Thyroid gland (tissue), 4 donors: ENCODE measurements at regions not wholly inside any gene's neighbourhood (a gene's known extent, or its start where the extent isn't known, plus 50 kb on each side); places are given as distances from the start of the nearest gene placed in this dataset.
A peak's percentile ranks its signal among the peaks of the same experiment; 100 is the strongest.
"Not testable (repeated sequence)": the region's sequence is repeated elsewhere in the genome, so short reads cannot be mapped to it uniquely, and the experiment has no call there.

Source experiments
- DNase-seq, 2 donors: peaks; one replicate each; pipeline ENCODE4 v3.0.0-alpha.2; 2019
- H3K27ac ChIP-seq, 3 donors: fragments of 200-600 bp; sonication (generic); 1 replicate in 2 of 3; 2 replicates in 1 of 3; pipeline ENCODE4 v1.5.1; 2016 to 2019; ENCODE audit warnings: mild to moderate bottlenecking in 1 of 3, moderate library complexity in 1 of 3
- H3K27me3 ChIP-seq: fragments of 200-600 bp; sonication (generic); one replicate; pipeline ENCODE4 v1.5.1; 2019
- H3K36me3 ChIP-seq, 2 donors: fragments of 200-600 bp; sonication (generic); one replicate each; pipeline ENCODE4 v1.5.1; 2016 to 2019
- H3K4me1 ChIP-seq, 2 donors: fragments of 200-600 bp; sonication (generic); one replicate each; pipeline ENCODE4 v1.5.1; 2017 to 2019
- H3K4me3 ChIP-seq, 3 donors: fragments of 200-600 bp; sonication (generic); replicated peaks in 1 of 3; 1 replicate in 2 of 3; 2 replicates in 1 of 3; pipeline ENCODE4 v1.5.1; 2016; ENCODE audit warnings: mild to moderate bottlenecking in 1 of 3
- H3K9me3 ChIP-seq: fragments of 200-600 bp; sonication (generic); one replicate; pipeline ENCODE4 v1.5.1; 2017
- CTCF ChIP-seq, 6 experiments: fragments of 200-600 bp in 3 of 6; fragments of 450-650 bp in 3 of 6; sonication (generic) in 3 of 6; IDR thresholded peaks; one replicate each; pipeline ENCODE4 v1.5.1; 2016 to 2019; ENCODE audit warnings: antibody characterized with exemption in 6 of 6, mild to moderate bottlenecking in 2 of 6, inconsistent platforms in 1 of 6, moderate library complexity in 1 of 6
- POLR2A ChIP-seq, 2 donors: fragments of 450-650 bp; IDR thresholded peaks; one replicate each; pipeline ENCODE4 v1.6.1; 2017; ENCODE audit warnings: antibody characterized with exemption in 2 of 2, mild to moderate bottlenecking in 2 of 2, moderate library complexity in 1 of 2
- WGBS, 2 donors: methylation state at CpG; one replicate each; pipeline ENCODE4 v1.1.5; 2017; 5-methylcytosine and 5-hydroxymethylcytosine counted together
- intact Hi-C: fragments of 100-400 bp; cut with DNase I; formaldehyde crosslinking; loops from one replicate; pipeline ENCODE4 v1.15.1; 2023

- no peak for TF ChIP-seq POLR2A (IDR thresholded peaks at IDR 0.05)
- TF ChIP-seq CTCF (IDR thresholded peaks at IDR 0.05), result no peak
- no peaks in the 10 kb centered on the region for H3K36me3 ChIP-seq
- no peak overlapping the region for H3K4me3 ChIP-seq
- WGBS, 2 donors, result 86 to 93% methylated on average over 13 of the region's 13 CpGs
- no peaks in the 10 kb centered on the region for H3K9me3 ChIP-seq
- no peaks in the 10 kb centered on the region for H3K4me1 ChIP-seq
- no peak for DNase-seq
- intact Hi-C loops, result no loop called here
- no peak overlapping the region for H3K27ac ChIP-seq
- H3K27me3 ChIP-seq, result no peaks in the 10 kb centered on the region
Measured at GRCh38 chr10:30691639-30692015, 62.1 kb upstream of the LYZL2 start.

GRCh38 chr10:30690948-30691638 lies 61.5 kb upstream of the LYZL2 start:
- 86 to 89% methylated on average over 24 of the region's 24 CpGs for WGBS, 2 donors
- intact Hi-C loops, H3K36me3 ChIP-seq: not testable (repeated sequence)

GRCh38 chr10:30688456-30688855 lies 58.9 kb upstream of the LYZL2 start:
- no peak overlapping the region for H3K4me3 ChIP-seq
- 49 to 60% methylated on average over 4 of the region's 4 CpGs for WGBS, 2 donors
- no peaks in the 10 kb centered on the region for H3K9me3 ChIP-seq
- intact Hi-C loops, result no loop called here
- H3K36me3 ChIP-seq, result no peaks in the 10 kb centered on the region
- no peak for DNase-seq
- H3K27ac ChIP-seq, result no peak overlapping the region
- no peak for TF ChIP-seq CTCF (IDR thresholded peaks at IDR 0.05)
- TF ChIP-seq POLR2A (IDR thresholded peaks at IDR 0.05), result no peak
- H3K4me1 ChIP-seq, result no peaks in the 10 kb centered on the region
- H3K27me3 ChIP-seq, result no peaks in the 10 kb centered on the region

More at GRCh38 chr10:30690948-30691638, 61.5 kb upstream of the LYZL2 start:
- H3K27ac ChIP-seq, DNase-seq, H3K4me3 ChIP-seq, H3K27me3 ChIP-seq, H3K4me1 ChIP-seq, H3K9me3 ChIP-seq: not testable (repeated sequence)

GRCh38 chr10:30687698-30688213 lies 58.2 kb upstream of the LYZL2 start:
- intact Hi-C loops, result no loop called here

GRCh38 chr10:30686708-30687107 lies 57.2 kb upstream of the LYZL2 start:
- Histone ChIP-seq H3K9me3 (no peaks in the 10 kb centered on the region), H3K27ac (no peak overlapping the region), H3K4me3 (no peak overlapping the region), H3K27me3 (no peaks in the 10 kb centered on the region), H3K36me3 (no peaks in the 10 kb centered on the region), H3K4me1 (no peaks in the 10 kb centered on the region)
- 58 to 60% methylated on average over 3 of the region's 3 CpGs for WGBS, 2 donors
- no peak for TF ChIP-seq POLR2A (IDR thresholded peaks at IDR 0.05)
- TF ChIP-seq CTCF (IDR thresholded peaks at IDR 0.05), result no peak
- intact Hi-C loops, result no loop called here
- DNase-seq, result no peak

More at GRCh38 chr10:30687698-30688213, 58.2 kb upstream of the LYZL2 start:
- Histone ChIP-seq H3K9me3 (no peaks in the 10 kb centered on the region), H3K27ac (no peak overlapping the region), H3K4me1 (no peaks in the 10 kb centered on the region), H3K36me3 (no peaks in the 10 kb centered on the region), H3K4me3 (no peak overlapping the region), H3K27me3 (no peaks in the 10 kb centered on the region)
- TF ChIP-seq POLR2A (IDR thresholded peaks at IDR 0.05) (no peak), CTCF (IDR thresholded peaks at IDR 0.05) (peak; percentile 55 to 92 (median 78))
- peak; percentile 60 to 67 for DNase-seq
- WGBS, 2 donors, result 1% methylated on average over 7 of the region's 7 CpGs
